Prostate gland (tissue), 2 donors: ENCODE measurements at regions not wholly inside any gene's neighbourhood (a gene's known extent, or its start where the extent isn't known, plus 50 kb on each side); places are given as distances from the start of the nearest gene placed in this dataset.

Source experiments
- CTCF ChIP-seq, 4 experiments: fragments of 200-600 bp in 2 of 4; fragments of 450-650 bp in 2 of 4; sonication (generic) in 2 of 4; IDR thresholded peaks; 1 replicate in 3 of 4; 2 replicates in 1 of 4; pipeline ENCODE4 v1.5.1; 2016 to 2019; ENCODE audit warnings: antibody characterized with exemption in 4 of 4, mild to moderate bottlenecking in 2 of 4, moderate library complexity in 2 of 4
- POLR2A ChIP-seq: fragments of 450-650 bp; IDR thresholded peaks from one replicate; pipeline ENCODE4 v1.6.1; 2016; ENCODE audit warnings: antibody characterized with exemption, mild to moderate bottlenecking
- POLR2AphosphoS5 ChIP-seq: sonication (generic); formaldehyde crosslinking; IDR thresholded peaks from one replicate; pipeline ENCODE4 v1.6.1; 2017; ENCODE audit warnings: antibody characterized with exemption

GRCh38 chr2:172262486-172262885 is 159.8 kb upstream of the DLX2 start:
- TF ChIP-seq CTCF (IDR thresholded peaks at IDR 0.05) (no peak), POLR2A (no peak), POLR2AphosphoS5 (no peak)
